CD4-positive, alpha-beta T cell (primary cell): ENCODE measurements at regions not wholly inside any gene's neighbourhood (a gene's known extent, or its start where the extent isn't known, plus 50 kb on each side); places are given as distances from the start of the nearest gene placed in this dataset.

ENCODE experiments used
- ATAC-seq: fragments of 200-7000 bp; cut with Tn5 transposase; one replicate; pipeline ENCODE4 v1.10.0; 2022; ENCODE audit warnings: mild to moderate bottlenecking; ENCODE audit not compliant: poor library complexity
- CTCF ChIA-PET: fragments of 350-600 bp; sonication (Branson Sonifier 250); formaldehyde crosslinking; loops from one replicate; lab custom pipeline; 2021; ENCODE audit warnings: antibody characterized with exemption, inconsistent platforms; lab: Charles Lee
- POLR2A ChIA-PET: fragments of 350-600 bp; sonication (Branson Sonifier 250); formaldehyde crosslinking; loops from one replicate; lab custom pipeline; 2021; ENCODE audit warnings: antibody characterized with exemption, inconsistent platforms; lab: Charles Lee
- DNase-seq, 14 experiments: peaks; one replicate each; pipeline ENCODE4 v3.0.0-alpha.2; 2013 to 2020; ENCODE audit warnings: mixed read lengths in 2 of 14
- H3K27ac ChIP-seq, 2 donors: one replicate each; pipeline versions ENCODE4 v1.5.1 to v1.7.0; 2013; ENCODE audit warnings: low read length in 2 of 2, low read depth in 1 of 2, mild to moderate bottlenecking in 1 of 2
- H3K27me3 ChIP-seq, 2 experiments: 1 replicate in 1 of 2; 2 replicates in 1 of 2; pipeline versions ENCODE4 v1.6.1 to v1.7.0; 2013; ENCODE audit warnings: low read length in 2 of 2, control low read depth in 1 of 2, mild to moderate bottlenecking in 1 of 2, moderate library complexity in 1 of 2; ENCODE audit not compliant: insufficient read depth in 2 of 2, control insufficient read depth in 1 of 2
- H3K36me3 ChIP-seq: one replicate; pipeline ENCODE4 v1.6.1; 2013; ENCODE audit warnings: low read length, control low read depth; ENCODE audit not compliant: insufficient read depth
- H3K4me1 ChIP-seq: one replicate; pipeline ENCODE4 v1.6.1; 2013; ENCODE audit warnings: low read length, control low read depth; ENCODE audit not compliant: insufficient read depth
- H3K4me3 ChIP-seq: one replicate; pipeline ENCODE4 v1.5.1; 2013; ENCODE audit warnings: mild to moderate bottlenecking, low read length, moderate library complexity
- H3K9me3 ChIP-seq, 2 experiments: 1 replicate in 1 of 2; 2 replicates in 1 of 2; pipeline versions ENCODE4 v1.6.1 to v1.7.0; 2013; ENCODE audit warnings: low read length in 2 of 2, mild to moderate bottlenecking in 2 of 2, control low read depth in 1 of 2, moderate library complexity in 1 of 2; ENCODE audit not compliant: control insufficient read depth in 1 of 2, insufficient read depth in 1 of 2
- H3K27ac Mint-ChIP-seq: one replicate; pipeline ENCODE4 v1.8.0; 2020; ENCODE audit warnings: mixed read lengths
- H3K27me3 Mint-ChIP-seq: one replicate; pipeline ENCODE4 v1.8.0; 2021; ENCODE audit warnings: mixed read lengths
- H3K36me3 Mint-ChIP-seq: one replicate; pipeline ENCODE4 v1.8.0; 2021; ENCODE audit warnings: low read depth, mixed read lengths
- H3K4me1 Mint-ChIP-seq: one replicate; pipeline ENCODE4 v1.8.0; 2021; ENCODE audit warnings: low read depth, mixed read lengths
- H3K4me3 Mint-ChIP-seq: one replicate; pipeline ENCODE4 v1.8.0; 2020; ENCODE audit warnings: mild to moderate bottlenecking, mixed read lengths
- H3K9me3 Mint-ChIP-seq: one replicate; pipeline ENCODE4 v1.8.0; 2020; ENCODE audit warnings: mixed read lengths
- intact Hi-C, 2 experiments: fragments of 100-400 bp; cut with DNase I in 1 of 2; cut with micrococcal nuclease in 1 of 2; formaldehyde crosslinking; loops; one replicate each; pipeline versions ENCODE4 v1.15.1 to v1.9.0; 2023 to 2025; cut with DNase I, micrococcal nuclease
- TF ChIP-seq, protein P1 (sequence below): fragments of 200-600 bp; IDR thresholded peaks from one replicate; pipeline ENCODE4 v1.8.0; 2022; ENCODE audit warnings: antibody characterized with exemption, mild to moderate bottlenecking

DNA sequence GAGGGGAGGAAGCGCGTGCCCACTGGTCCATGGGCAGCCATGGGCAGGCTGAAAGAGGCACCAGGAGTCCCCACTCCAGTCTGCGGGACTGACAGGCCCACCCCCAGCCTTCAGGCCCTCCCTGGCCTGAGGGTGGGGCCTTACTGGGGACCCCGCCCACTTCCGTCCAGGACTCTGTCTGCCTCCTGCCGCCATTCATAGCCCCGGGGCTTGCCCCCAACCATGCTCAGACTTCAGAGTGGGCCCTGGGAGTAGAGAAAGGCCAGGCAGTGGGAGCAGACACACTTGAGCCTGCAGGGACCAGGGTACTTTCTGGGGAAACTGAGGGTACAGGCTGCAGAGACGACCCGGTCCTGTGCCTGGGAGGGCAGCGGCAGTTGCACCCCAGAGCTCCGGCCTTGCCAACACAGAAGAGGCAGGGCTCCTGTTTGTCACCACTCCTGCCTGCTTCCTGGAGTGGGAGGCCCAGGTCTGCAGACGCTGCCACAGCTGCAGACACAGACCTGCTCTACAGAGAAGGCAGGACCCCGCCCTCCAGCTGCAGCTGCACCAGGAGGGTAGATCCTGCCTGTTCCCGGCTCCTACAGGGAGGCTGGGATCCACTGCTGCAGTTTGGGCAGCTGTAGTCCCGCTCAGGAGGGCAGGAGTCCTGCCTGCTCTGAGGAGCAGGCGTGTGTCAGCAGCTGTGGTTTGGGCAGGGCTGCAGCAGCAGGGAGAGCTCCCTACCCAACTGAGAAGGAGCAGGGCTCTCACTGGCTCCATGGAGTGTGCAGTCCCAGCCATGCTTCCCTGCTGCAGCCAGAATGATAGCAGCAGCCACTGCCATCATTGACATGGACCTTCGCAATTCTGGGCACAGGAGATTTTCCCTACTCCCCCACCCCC is 387.9 kb upstream of the ANO3 start:
- ChIA-PET POLR2A (no interaction called here), CTCF (no interaction called here)
- intact Hi-C loops = no loop called here
- H3K4me3 Mint-ChIP-seq = no peak overlapping the region
- H3K36me3 ChIP-seq = no peaks in the 10 kb centered on the region
- H3K4me1 Mint-ChIP-seq = no peaks in the 10 kb centered on the region
- peaks cover 0 to 33% of the 10 kb centered on the region in 2 experiments for H3K9me3 ChIP-seq
- peaks cover 10% of the 10 kb centered on the region for H3K9me3 Mint-ChIP-seq
- TF ChIP-seq, protein P1, sequence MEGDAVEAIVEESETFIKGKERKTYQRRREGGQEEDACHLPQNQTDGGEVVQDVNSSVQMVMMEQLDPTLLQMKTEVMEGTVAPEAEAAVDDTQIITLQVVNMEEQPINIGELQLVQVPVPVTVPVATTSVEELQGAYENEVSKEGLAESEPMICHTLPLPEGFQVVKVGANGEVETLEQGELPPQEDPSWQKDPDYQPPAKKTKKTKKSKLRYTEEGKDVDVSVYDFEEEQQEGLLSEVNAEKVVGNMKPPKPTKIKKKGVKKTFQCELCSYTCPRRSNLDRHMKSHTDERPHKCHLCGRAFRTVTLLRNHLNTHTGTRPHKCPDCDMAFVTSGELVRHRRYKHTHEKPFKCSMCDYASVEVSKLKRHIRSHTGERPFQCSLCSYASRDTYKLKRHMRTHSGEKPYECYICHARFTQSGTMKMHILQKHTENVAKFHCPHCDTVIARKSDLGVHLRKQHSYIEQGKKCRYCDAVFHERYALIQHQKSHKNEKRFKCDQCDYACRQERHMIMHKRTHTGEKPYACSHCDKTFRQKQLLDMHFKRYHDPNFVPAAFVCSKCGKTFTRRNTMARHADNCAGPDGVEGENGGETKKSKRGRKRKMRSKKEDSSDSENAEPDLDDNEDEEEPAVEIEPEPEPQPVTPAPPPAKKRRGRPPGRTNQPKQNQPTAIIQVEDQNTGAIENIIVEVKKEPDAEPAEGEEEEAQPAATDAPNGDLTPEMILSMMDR = no peak
- no peaks in the 10 kb centered on the region for H3K36me3 Mint-ChIP-seq
- H3K27ac Mint-ChIP-seq = no peak overlapping the region
- no peaks in the 10 kb centered on the region for H3K27me3 ChIP-seq
- no peaks in the 10 kb centered on the region for H3K4me1 ChIP-seq
- DNase-seq (peak in 1 of 14 experiments; percentile 5), ATAC-seq (no peak)
- H3K4me3 ChIP-seq = no peak overlapping the region
- H3K27ac ChIP-seq = no peak overlapping the region
- no peaks in the 10 kb centered on the region for H3K27me3 Mint-ChIP-seq

DNA sequence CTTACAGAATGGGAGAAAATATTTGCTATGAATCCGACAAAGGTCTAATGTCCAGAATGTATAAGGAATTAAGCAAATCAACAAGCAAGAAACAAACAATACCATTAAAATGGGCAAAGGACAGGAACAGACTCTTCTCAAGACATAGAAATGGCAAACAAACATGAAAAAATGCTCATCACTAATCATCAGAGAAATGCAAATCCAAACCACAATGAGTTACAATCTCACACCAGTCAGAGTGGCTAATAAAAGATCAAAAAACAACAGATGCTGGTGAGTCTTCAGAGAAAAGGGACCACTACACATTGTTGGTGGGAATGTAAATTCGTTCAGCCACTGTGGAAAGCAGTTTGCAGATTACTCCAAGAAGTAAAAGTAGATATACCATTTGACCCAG is 382.0 kb upstream of the ANO3 start:
- ChIA-PET CTCF (no interaction called here), POLR2A (no interaction called here)
- TF ChIP-seq, protein P1 = no peak
- ATAC-seq (no peak), DNase-seq (no peak)
- Mint-ChIP-seq H3K27ac (no peak overlapping the region), H3K36me3 (no peaks in the 10 kb centered on the region), H3K27me3 (no peaks in the 10 kb centered on the region), H3K4me3 (no peak overlapping the region), H3K4me1 (no peaks in the 10 kb centered on the region), H3K9me3 (peaks cover 15% of the 10 kb centered on the region)
- Histone ChIP-seq H3K36me3 (no peaks in the 10 kb centered on the region), H3K27me3 (no peaks in the 10 kb centered on the region), H3K4me1 (no peaks in the 10 kb centered on the region), H3K4me3 (no peak overlapping the region), H3K27ac (no peak overlapping the region), H3K9me3 (peaks cover 0 to 15% of the 10 kb centered on the region in 2 experiments)
- intact Hi-C loops = no loop called here

DNA sequence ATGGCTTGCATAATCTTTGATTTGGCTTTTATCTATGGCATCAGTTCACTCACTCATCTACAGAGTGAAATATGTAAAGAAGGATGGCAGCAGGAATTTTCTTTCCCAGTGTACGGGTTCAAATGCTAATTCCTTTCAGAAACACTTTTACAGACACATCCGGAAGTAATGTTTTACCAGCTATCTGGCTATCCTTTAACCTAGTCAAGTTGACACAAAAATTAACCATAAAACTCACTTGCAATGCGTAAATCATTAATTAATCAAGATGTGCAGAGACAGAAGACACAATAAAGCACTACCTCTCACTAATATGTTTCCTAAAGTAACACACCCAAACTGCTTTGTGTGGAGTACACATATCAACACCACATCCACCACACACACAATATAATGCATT is 378.9 kb upstream of the ANO3 start:
- DNase-seq (no peak), ATAC-seq (no peak)
- POLR2A ChIA-PET = no interaction called here
- CTCF ChIA-PET = no interaction called here
- Histone ChIP-seq H3K4me3 (no peak overlapping the region), H3K27me3 (no peaks in the 10 kb centered on the region), H3K27ac (no peak overlapping the region), H3K9me3 (peaks cover 0 to 3% of the 10 kb centered on the region in 2 experiments), H3K4me1 (no peaks in the 10 kb centered on the region), H3K36me3 (no peaks in the 10 kb centered on the region)
- intact Hi-C loops = no loop called here
- H3K9me3 Mint-ChIP-seq = peaks cover 12% of the 10 kb centered on the region
- no peaks in the 10 kb centered on the region for H3K36me3 Mint-ChIP-seq
- H3K4me3 Mint-ChIP-seq = no peak overlapping the region
- H3K27me3 Mint-ChIP-seq = no peaks in the 10 kb centered on the region
- H3K27ac Mint-ChIP-seq = no peak overlapping the region
- no peaks in the 10 kb centered on the region for H3K4me1 Mint-ChIP-seq
- TF ChIP-seq, protein P1 = no peak
